Activated T-cell treated with anti-CD3 and anti-CD28 coated beads, Interleukin-2, amount 50 U/mL, for 48 hours (primary cell): ENCODE measurements at regions not wholly inside any gene's neighbourhood (a gene's known extent, or its start where the extent isn't known, plus 50 kb on each side); places are given as distances from the start of the nearest gene placed in this dataset.

Experiments
- DNase-seq, 2 experiments: peaks; one replicate each; pipeline ENCODE4 v3.0.0-alpha.2; 2020

GRCh38 chr4:23654791-23655190, 235.1 kb downstream of the PPARGC1A start:
- no peak for DNase-seq

DNA sequence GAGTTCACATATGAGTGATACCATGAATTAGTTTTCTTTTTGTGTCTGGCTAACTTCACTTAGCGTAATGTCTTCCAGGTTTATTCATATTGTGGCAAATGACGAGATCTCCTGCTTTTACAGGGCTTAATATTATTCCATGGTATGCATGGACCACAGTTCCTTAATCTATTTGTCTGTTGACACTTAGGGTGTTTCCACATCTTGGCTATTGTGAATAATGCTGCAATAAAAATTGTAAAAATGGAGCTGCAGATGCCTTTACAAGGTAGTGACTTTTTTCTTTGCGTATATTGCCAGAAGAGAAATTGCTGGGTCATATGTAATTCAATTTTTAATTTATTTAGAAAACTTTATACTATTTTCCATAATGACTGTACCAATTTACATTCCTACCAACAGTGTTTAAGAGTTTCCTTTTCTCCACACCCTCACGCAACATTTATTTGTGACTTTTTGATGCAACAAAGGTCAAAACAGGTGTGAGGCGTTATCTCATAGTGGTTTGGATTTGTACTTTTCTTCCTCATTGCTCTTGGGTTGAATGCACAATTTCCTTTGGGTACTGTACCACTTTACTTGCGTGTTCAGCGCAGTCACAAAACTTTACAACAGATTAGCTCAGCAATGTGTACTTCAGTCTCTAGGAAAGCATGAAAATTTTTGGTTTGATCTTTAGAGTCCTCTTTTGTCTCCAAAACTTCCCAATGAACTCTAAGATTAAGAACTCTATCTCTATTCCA, 240.8 kb downstream of the PPARGC1A start:
- DNase-seq, result no peak

GRCh38 chr4:23635468-23635867, 254.4 kb downstream of the PPARGC1A start:
- no peak for DNase-seq

DNA sequence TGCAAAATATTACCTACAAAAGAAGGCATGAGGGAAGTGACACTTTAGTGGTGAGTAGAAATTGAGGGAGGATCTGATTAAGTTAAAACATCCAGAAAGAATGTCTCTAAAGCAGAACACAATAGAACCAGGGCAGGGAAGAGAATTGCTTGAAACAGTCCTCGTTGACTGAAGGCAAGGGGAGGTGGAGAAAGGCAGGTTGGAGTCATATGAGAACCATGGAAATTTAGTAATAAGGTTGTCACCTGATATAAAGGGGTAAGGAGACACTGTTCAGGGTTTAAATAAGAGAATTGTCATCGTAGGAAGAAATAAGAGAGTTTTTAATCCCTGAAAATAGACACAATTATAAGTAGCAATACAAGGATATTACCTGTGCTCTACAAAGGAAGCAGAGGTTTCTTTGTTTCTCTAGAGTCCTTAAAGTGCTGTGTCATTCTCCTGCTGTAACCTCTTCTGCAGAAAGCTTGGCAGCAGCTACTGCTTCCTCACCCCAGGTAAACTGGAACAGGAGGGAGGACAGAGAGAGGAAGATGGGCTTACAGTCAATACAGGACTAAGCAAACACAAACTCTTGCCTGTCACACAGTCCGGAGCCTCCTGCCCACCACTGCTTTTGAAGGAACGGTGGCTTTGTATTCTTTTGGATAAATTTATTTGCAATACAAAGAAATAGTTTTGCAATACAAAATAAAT, 258.4 kb downstream of the PPARGC1A start:
- DNase-seq, result no peak

DNA sequence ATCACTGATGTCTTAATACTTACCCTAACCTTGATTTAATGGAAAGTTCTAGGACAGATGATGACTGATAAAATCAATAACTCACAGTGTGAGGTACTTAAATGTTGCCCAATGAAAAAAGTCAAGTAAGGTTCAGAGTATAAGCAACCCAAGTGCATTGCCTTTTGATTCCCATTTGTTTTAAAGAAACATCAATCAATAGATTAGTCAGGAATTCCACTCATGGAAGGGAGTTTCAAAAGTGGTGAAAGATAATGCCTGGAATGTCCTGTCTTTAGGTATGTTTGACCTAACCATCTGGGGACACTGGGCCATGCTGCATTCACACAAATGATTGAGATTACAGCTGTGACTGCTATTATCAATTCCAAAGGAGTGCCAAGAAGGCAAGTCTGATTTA, 259.7 kb downstream of the PPARGC1A start:
- DNase-seq, result no peak

DNA sequence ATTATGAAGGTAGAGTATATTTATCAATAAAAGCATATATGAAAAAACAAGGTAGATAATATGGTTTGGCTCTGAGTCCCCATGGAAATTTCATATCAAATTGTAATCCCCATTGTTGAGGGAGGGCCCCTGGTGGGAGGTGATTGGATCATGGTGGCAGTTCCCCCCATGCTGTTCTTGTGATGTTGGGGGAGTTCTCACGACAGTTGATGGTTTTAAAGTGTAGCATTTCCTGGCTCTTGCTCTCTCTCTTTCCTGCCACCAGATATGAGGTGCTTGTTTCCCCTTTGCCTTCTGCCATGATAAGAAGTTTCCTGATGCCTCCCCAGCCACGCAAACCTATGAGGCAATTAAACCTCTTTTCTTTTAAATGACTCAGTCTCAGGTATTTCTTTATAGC, 260.4 kb downstream of the PPARGC1A start:
- no peak for DNase-seq

GRCh38 chr4:23614284-23614892, 275.5 kb downstream of the PPARGC1A start:
- no peak for DNase-seq

- no peak for DNase-seq
These were observed 276.1 kb downstream of the PPARGC1A start for GRCh38 chr4:23613782-23614181.

- DNase-seq, result no peak
These were observed 287.1 kb downstream of the PPARGC1A start for GRCh38 chr4:23602720-23603119.

DNA sequence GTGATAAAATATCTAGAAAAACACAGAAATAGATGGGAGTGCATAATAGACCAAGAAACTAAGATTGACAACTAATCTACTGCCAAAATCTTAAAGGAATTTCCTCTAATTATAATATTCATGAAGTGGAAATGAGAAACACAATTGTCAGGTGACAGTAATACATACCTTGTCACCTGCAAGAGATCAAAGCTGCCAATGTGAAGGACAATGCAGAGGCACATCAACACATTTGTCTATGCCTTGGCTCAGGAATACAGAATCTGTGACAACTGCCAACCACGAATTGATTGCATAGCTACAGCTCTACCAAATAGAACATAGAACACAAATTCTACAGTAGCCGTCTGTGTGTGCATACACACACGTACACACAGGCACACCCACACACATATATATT, 295.7 kb downstream of the PPARGC1A start:
- no peak for DNase-seq

- no peak for DNase-seq
These were observed 299.4 kb downstream of the PPARGC1A start for GRCh38 chr4:23590431-23590830.

GRCh38 chr4:23584024-23584423, 305.8 kb downstream of the PPARGC1A start:
- no peak for DNase-seq

GRCh38 chr4:23582671-23583070, 307.2 kb downstream of the PPARGC1A start:
- DNase-seq, result no peak

GRCh38 chr4:23579166-23579565, 310.7 kb downstream of the PPARGC1A start:
- no peak for DNase-seq

- no peak for DNase-seq
These were observed 312.4 kb downstream of the PPARGC1A start for GRCh38 chr4:23577398-23577797.

GRCh38 chr4:23572382-23572781, 317.5 kb downstream of the PPARGC1A start:
- DNase-seq, result no peak

DNA sequence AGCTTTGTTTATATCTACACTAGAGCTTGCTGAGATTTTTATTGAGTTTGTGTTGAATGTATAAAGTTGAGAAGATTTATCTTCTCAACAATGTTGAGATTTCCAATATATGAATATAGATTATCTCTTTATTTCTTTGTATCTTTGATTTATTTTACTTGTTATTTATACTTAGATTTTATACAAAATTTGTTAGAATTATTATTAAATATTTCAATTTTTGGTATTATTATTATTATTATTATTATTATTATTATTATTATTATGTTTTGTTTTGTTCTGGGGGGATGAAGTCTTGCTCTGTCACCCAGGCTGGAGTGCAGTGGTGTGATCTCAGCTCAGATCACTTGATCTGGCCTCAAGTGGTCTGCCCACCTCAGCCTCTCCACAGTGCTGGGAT, 322.5 kb downstream of the PPARGC1A start:
- no peak for DNase-seq

GRCh38 chr4:23560748-23561147, 329.1 kb downstream of the PPARGC1A start:
- DNase-seq, result no peak

- DNase-seq, result no peak
These were observed 331.7 kb downstream of the PPARGC1A start for GRCh38 chr4:23558101-23558500.

- DNase-seq, result no peak
These were observed 342.2 kb downstream of the PPARGC1A start for GRCh38 chr4:23547601-23548000.

DNA sequence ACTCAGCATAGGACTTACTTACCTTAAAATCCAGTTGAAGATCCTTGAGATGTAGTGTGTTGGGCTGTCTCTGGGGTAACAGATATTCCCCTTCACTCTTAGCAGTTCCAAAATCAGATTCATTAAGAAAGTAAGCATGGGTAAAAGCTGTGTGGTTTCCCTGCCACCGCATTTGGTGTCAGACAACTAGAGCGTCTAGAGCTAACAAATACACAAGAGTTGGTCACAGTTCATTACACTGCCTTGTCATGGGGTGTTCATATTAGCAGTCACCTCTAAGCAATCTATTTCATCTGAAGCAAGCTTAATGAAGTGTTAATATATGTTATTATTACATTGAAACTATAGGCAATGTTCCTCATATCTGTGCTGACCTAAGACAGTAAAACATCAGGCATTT, 342.8 kb downstream of the PPARGC1A start:
- DNase-seq, result no peak

DNA sequence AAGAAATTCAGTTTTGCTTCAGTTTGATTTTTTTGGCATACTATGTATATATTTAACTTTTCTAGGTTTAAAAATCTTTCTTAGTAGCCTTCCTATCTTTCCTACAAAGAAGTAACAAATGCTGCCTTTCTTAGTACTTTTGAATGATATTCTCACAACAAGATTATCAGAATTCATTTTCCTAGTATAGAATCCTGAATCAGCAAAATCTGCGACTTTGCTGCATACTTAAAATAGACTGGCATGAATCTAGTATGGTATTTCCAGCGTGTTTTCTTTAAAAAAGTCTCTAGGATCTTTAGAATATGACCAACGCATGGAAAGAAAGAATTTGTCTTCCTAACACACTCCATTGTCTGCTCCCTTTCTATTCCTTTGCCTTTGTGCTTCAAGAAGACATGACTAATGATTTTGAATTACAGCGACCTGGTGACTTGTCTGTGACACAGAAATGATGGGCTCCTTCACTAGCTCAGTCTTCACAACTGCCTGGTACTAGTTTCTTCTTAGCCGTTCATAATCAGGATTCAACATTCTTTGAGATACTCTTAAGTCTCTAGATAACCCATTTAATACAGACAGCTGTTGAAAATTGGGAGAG, 349.8 kb downstream of the PPARGC1A start:
- DNase-seq, result no peak

- DNase-seq, result no peak
These were observed 356.0 kb downstream of the PPARGC1A start for GRCh38 chr4:23533859-23534258.

GRCh38 chr4:23516716-23517115, 373.1 kb downstream of the PPARGC1A start:
- DNase-seq, result no peak
